SJCRH30 (cell line): ENCODE measurements at regions not wholly inside any gene's neighbourhood (a gene's known extent, or its start where the extent isn't known, plus 50 kb on each side); places are given as distances from the start of the nearest gene placed in this dataset.
"Not testable (repeated sequence)": the region's sequence is repeated elsewhere in the genome, so short reads cannot be mapped to it uniquely, and the experiment has no call there.

Experiments used
- DNase-seq, 2 experiments: peaks; one replicate each; pipeline ENCODE4 v3.0.0-alpha.2; 2015 to 2020
- H3K27ac ChIP-seq: fragments of 250-450 bp; sonication (Bioruptor Pico); 2 replicates; pipeline ENCODE4 v1.5.1; 2020; ENCODE audit warnings: mild to moderate bottlenecking, moderate library complexity
- H3K27me3 ChIP-seq: fragments of 250-450 bp; sonication (Bioruptor Pico); 2 replicates; pipeline ENCODE4 v1.5.1; 2020; ENCODE audit warnings: mild to moderate bottlenecking, moderate library complexity
- H3K36me3 ChIP-seq: fragments of 250-450 bp; sonication (Bioruptor Pico); 2 replicates; pipeline ENCODE4 v1.5.1; 2020; ENCODE audit warnings: mild to moderate bottlenecking, moderate library complexity
- H3K4me1 ChIP-seq: fragments of 250-450 bp; sonication (Bioruptor Pico); 2 replicates; pipeline ENCODE4 v1.5.1; 2020; ENCODE audit warnings: mild to moderate bottlenecking, moderate library complexity
- H3K4me3 ChIP-seq: fragments of 250-450 bp; sonication (Bioruptor Pico); 2 replicates; pipeline ENCODE4 v1.5.1; 2020; ENCODE audit warnings: mild to moderate bottlenecking, moderate library complexity
- H3K9me3 ChIP-seq: fragments of 250-450 bp; sonication (Bioruptor Pico); replicated peaks from 2 replicates; pipeline ENCODE4 v1.5.1; 2020; ENCODE audit warnings: mild to moderate bottlenecking, moderate library complexity

DNA sequence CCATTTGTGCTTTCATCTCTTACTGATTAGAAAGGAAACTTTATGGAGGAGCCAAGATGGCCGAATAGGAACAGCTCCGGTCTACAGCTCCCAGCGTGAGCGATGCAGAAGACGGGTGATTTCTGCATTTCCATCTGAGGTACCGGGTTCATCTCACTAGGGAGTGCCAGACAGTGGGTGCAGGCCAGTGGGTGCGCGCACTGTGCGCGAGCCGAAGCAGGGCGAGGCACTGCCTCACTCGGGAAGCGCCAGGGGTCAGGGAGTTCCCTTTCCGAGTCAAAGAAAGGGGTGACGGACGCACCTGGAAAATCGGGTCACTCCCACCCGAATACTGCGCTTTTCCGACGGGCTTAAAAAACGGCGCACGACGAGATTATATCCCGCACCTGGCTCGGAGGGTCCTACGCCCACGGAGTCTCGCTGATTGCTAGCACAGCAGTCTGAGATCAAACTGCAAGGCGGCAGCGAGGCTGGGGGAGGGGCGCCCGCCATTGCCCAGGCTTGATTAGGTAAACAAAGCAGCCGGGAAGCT, 63.5 kb upstream of the SH3GL3 start:
- H3K27me3 ChIP-seq, H3K4me3 ChIP-seq, H3K9me3 ChIP-seq, H3K36me3 ChIP-seq, H3K27ac ChIP-seq, DNase-seq, H3K4me1 ChIP-seq: not testable (repeated sequence)

DNA sequence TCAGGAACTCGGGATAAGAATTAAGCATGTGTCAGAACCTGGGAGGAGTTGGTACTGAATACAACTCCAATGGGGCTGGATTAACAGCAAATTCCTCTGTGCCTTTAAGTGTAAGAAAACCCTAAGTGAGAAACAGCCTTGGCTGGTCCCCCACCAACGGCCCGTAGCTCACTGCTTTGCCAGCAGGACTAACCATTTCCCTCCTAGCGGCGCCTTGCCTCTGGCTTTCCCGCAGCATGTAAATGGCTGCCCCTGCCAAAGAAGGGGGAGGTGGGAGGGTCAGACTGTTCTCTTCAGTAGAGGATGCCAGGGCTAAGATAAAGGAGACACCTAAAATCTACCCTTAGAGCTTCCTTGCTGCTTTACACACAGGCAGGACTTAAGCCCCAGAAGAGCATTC, 51.0 kb upstream of the SH3GL3 start:
- H3K4me3 ChIP-seq: no peak overlapping the region
- H3K27ac ChIP-seq: no peak overlapping the region
- no peaks in the 10 kb centered on the region for H3K9me3 ChIP-seq
- no peaks in the 10 kb centered on the region for H3K4me1 ChIP-seq
- 0 out of 2 replicates have a peak, but pooled peaks cover 6% of the 10 kb centered on the region for H3K27me3 ChIP-seq
- H3K36me3 ChIP-seq: no peaks in the 10 kb centered on the region
- DNase-seq: no peak
